Lower leg skin (tissue), 3 donors: ENCODE measurements at regions not wholly inside any gene's neighbourhood (a gene's known extent, or its start where the extent isn't known, plus 50 kb on each side); places are given as distances from the start of the nearest gene placed in this dataset.

Experiments used
- CTCF ChIP-seq, 3 donors: fragments of 450-650 bp; IDR thresholded peaks; one replicate each; pipeline ENCODE4 v1.5.1; 2016; ENCODE audit warnings: antibody characterized with exemption in 3 of 3, mild to moderate bottlenecking in 3 of 3, moderate library complexity in 2 of 3
- POLR2A ChIP-seq, 2 donors: fragments of 450-650 bp; IDR thresholded peaks; one replicate each; pipeline ENCODE4 v1.6.1; 2016 to 2017; ENCODE audit warnings: antibody characterized with exemption in 2 of 2, mild to moderate bottlenecking in 1 of 2, moderate library complexity in 1 of 2

GRCh38 chr6:104606361-104606760, 253.4 kb downstream of the HACE1 start:
- no peak for TF ChIP-seq CTCF (IDR thresholded peaks at IDR 0.05)
- no peak for TF ChIP-seq POLR2A (IDR thresholded peaks at IDR 0.05)
